ENCODE measurements at regions not wholly inside any gene's neighbourhood (a gene's known extent, or its start where the extent isn't known, plus 50 kb on each side); places are given as distances from the start of the nearest gene placed in this dataset.
A peak's percentile ranks its signal among the peaks of the same experiment; 100 is the strongest.

DNA sequence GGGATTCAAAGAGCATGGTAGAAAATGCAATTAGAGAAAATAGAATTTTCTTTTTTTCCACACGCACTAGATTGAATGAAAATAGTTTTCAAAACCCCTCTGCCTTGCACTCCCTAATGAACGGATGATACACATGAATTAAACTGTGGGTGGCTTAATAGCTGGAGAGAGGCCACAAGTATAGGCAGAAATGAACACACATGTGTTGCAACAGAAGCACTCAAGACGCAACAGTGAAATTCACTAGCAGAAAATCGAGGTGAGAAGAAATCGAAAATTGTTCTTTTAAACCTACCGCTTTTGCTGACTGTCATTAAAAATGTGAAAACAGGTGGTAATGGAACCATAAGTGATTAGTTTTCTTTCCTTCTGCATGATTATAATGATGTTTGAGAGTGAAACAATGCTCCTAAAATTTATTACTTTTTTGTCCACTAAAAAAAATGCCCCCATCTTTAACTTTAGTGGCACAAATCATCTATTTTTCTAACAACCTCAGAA, 59.3 kb upstream of the GPCPD1 start:
- Histone ChIP-seq H3K9ac (ENCODE audit: low read length) (peak overlapping the region; percentile 62), H2AFZ (ENCODE audit: low read depth, low read length, severe bottlenecking) (no peak overlapping the region), H3K27ac (ENCODE audit: low read depth, low read length) (peak overlapping the region; percentile 98), H3K9me3 (ENCODE audit: insufficient read depth, low read length) (no peaks in the 10 kb centered on the region), H3K4me3 (ENCODE audit: insufficient read depth, low read length, poor library complexity, severe bottlenecking) (no peak overlapping the region), H3F3A (ENCODE audit: insufficient read depth) (peaks cover 83% of the 10 kb centered on the region), H3K9me2 (replicated peaks; ENCODE audit: insufficient read depth, low read length) (no peaks in the 10 kb centered on the region), H3K36me3 (ENCODE audit: low read length) (no peaks in the 10 kb centered on the region), H3K79me2 (ENCODE audit: insufficient read depth, low read length) (no peaks in the 10 kb centered on the region), H3K4me2 (ENCODE audit: low read depth, low read length, poor library complexity, severe bottlenecking) (peak overlapping the region; percentile 75), H4K20me1 (ENCODE audit: low read depth, low read length) (no peaks in the 10 kb centered on the region), H3K27me3 (ENCODE audit: low read length) (no peaks in the 10 kb centered on the region)
- TF ChIP-seq EZH2phosphoT487 (conservative IDR thresholded peaks at IDR 0.05; ENCODE audit: low read length), result no peak
- TF ChIP-seq, protein P1, sequence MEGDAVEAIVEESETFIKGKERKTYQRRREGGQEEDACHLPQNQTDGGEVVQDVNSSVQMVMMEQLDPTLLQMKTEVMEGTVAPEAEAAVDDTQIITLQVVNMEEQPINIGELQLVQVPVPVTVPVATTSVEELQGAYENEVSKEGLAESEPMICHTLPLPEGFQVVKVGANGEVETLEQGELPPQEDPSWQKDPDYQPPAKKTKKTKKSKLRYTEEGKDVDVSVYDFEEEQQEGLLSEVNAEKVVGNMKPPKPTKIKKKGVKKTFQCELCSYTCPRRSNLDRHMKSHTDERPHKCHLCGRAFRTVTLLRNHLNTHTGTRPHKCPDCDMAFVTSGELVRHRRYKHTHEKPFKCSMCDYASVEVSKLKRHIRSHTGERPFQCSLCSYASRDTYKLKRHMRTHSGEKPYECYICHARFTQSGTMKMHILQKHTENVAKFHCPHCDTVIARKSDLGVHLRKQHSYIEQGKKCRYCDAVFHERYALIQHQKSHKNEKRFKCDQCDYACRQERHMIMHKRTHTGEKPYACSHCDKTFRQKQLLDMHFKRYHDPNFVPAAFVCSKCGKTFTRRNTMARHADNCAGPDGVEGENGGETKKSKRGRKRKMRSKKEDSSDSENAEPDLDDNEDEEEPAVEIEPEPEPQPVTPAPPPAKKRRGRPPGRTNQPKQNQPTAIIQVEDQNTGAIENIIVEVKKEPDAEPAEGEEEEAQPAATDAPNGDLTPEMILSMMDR (IDR thresholded peaks at IDR 0.05; ENCODE audit: insufficient read depth, low read length, poor library complexity, severe bottlenecking), result no peak

DNA sequence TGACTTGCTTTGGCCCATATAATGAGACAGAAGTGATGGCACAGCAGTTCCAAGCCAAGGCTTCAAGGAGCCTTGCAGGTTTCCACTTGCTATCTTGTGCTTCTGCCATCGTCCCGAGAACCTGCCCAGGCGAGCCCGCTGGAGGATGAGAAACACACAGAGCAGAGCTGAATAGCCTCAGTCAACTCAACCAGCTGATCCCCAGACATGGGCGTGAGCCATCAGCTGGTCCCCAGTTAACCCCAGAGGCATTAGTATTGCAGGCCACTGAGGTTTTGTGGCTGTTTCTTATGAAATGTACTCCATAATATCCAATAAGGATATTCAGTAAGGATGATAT, 57.7 kb upstream of the GPCPD1 start:
- H3K4me3 ChIP-seq (ENCODE audit: insufficient read depth, low read length, poor library complexity, severe bottlenecking), result no peak overlapping the region
- no peaks in the 10 kb centered on the region for H3K9me2 ChIP-seq (replicated peaks; ENCODE audit: insufficient read depth, low read length)
- peak overlapping the region; percentile 75 for H3K4me2 ChIP-seq (ENCODE audit: low read depth, low read length, poor library complexity, severe bottlenecking)
- no peaks in the 10 kb centered on the region for H3K27me3 ChIP-seq (ENCODE audit: low read length)
- peak overlapping the region; percentile 62 for H3K9ac ChIP-seq (ENCODE audit: low read length)
- no peak for TF ChIP-seq EZH2phosphoT487 (conservative IDR thresholded peaks at IDR 0.05; ENCODE audit: low read length)
- TF ChIP-seq, protein P1 (IDR thresholded peaks at IDR 0.05; ENCODE audit: insufficient read depth, low read length, poor library complexity, severe bottlenecking), result no peak
- peak overlapping the region; percentile 98 for H3K27ac ChIP-seq (ENCODE audit: low read depth, low read length)
- H4K20me1 ChIP-seq (ENCODE audit: low read depth, low read length), result no peaks in the 10 kb centered on the region
- H2AFZ ChIP-seq (ENCODE audit: low read depth, low read length, severe bottlenecking), result no peak overlapping the region
- H3K79me2 ChIP-seq (ENCODE audit: insufficient read depth, low read length), result no peaks in the 10 kb centered on the region
- peaks cover 83% of the 10 kb centered on the region for H3F3A ChIP-seq (ENCODE audit: insufficient read depth)
- H3K36me3 ChIP-seq (ENCODE audit: low read length), result no peaks in the 10 kb centered on the region
- no peaks in the 10 kb centered on the region for H3K9me3 ChIP-seq (ENCODE audit: insufficient read depth, low read length)

DNA sequence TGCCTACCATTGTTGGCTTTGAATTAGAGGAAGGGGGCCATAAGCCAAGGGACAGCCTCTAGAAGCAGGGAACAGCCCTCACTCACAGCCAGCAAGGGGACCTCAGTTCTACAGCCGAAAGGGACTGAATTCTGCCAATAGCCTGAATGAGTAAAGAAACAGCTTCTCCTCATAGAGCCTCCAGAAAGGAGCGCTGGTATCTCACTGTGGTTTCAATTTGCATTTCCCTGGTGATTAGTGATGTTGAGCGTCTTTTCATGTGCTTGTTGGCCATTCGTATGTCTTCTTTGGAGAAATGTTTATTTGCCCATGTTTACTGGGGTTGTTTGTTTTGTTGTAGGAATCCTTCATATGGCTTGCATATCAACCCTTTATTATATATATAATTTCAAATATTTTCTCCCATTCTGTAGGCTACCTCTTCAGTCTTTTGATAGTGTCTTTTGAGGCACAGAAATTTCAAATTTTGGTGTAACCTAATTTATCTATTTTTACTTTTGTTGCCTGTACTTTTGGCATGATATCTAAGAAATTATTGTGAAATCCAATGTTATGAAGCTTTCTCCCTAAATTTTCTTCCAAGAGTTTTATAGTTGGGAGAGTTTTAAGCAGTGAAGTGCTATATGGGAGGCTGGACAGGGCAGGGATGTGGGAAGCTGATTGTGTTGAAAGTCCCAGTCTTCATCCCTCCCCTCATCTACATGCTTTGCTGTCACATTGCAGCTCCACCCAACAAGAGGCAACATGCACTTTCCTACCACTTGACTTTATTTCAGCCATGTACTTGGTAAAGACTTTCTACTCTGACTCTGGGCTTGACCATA, 57.1 kb upstream of the GPCPD1 start:
- H4K20me1 ChIP-seq (ENCODE audit: low read depth, low read length), result no peaks in the 10 kb centered on the region
- no peaks in the 10 kb centered on the region for H3K79me2 ChIP-seq (ENCODE audit: insufficient read depth, low read length)
- H3K27ac ChIP-seq (ENCODE audit: low read depth, low read length), result peak overlapping the region; percentile 98
- H3K27me3 ChIP-seq (ENCODE audit: low read length), result no peaks in the 10 kb centered on the region
- H3K9me3 ChIP-seq (ENCODE audit: insufficient read depth, low read length), result no peaks in the 10 kb centered on the region
- no peaks in the 10 kb centered on the region for H3K9me2 ChIP-seq (replicated peaks; ENCODE audit: insufficient read depth, low read length)
- no peaks in the 10 kb centered on the region for H3K36me3 ChIP-seq (ENCODE audit: low read length)
- no peak overlapping the region for H2AFZ ChIP-seq (ENCODE audit: low read depth, low read length, severe bottlenecking)
- H3K9ac ChIP-seq (ENCODE audit: low read length), result peak overlapping the region; percentile 62
- H3F3A ChIP-seq (ENCODE audit: insufficient read depth), result peaks cover 83% of the 10 kb centered on the region
- peak overlapping the region; percentile 75 for H3K4me2 ChIP-seq (ENCODE audit: low read depth, low read length, poor library complexity, severe bottlenecking)
- H3K4me3 ChIP-seq (ENCODE audit: insufficient read depth, low read length, poor library complexity, severe bottlenecking), result no peak overlapping the region
- TF ChIP-seq, protein P1 (IDR thresholded peaks at IDR 0.05; ENCODE audit: insufficient read depth, low read length, poor library complexity, severe bottlenecking), result no peak
- no peak for TF ChIP-seq EZH2phosphoT487 (conservative IDR thresholded peaks at IDR 0.05; ENCODE audit: low read length)

Data from SU-DHL-6 (cell line).